K562 (cell line): ENCODE measurements at regions not wholly inside any gene's neighbourhood (a gene's known extent, or its start where the extent isn't known, plus 50 kb on each side); places are given as distances from the start of the nearest gene placed in this dataset.

Experiments
- ATAC-seq: fragments of 200-7000 bp; cut with Tn5 transposase; 3 replicates; pipeline ENCODE4 v1.9.1; 2020; ENCODE audit warnings: moderate library complexity
- BruUV-seq: library from RNA; stranded (reverse); fragments of 400-500 nt; replicated peaks from 2 replicates; lab custom pipeline; 2021; lab: Mats Ljungman, UMichigan
- CTCF ChIA-PET: fragments of 300-600 bp; formaldehyde crosslinking; extraction: SDS; loops from one replicate; lab custom pipeline; 2021; ENCODE audit warnings: low intra/inter-chr PET ratio; lab: Yijun Ruan, JAX
- POLR2A ChIA-PET: fragments of 300-600, 350-650 bp; sonication (Branson Sonifier 250); formaldehyde crosslinking; extraction: SDS; loops from one replicate; lab custom pipeline; 2021; ENCODE audit warnings: antibody characterized with exemption, inconsistent platforms; lab: Yijun Ruan, JAX
- DNase-seq, 4 experiments: peaks; one replicate each; pipeline versions ENCODE4 v3.0.0 to v3.0.0-alpha.2; 2011 to 2018; ENCODE audit warnings: low spot score in 3 of 4, mixed read lengths in 3 of 4; ENCODE audit errors: extremely low read depth in 1 of 4
- FAIRE-seq: peaks from 2 replicates; lab custom pipeline; 2011; peaks lifted over from hg19 to GRCh38; lab: Jason Lieb, UNC
- H2AFZ ChIP-seq: 2 replicates; pipeline ENCODE4 v1.6.0; 2011; ENCODE audit warnings: low read depth, low read length, control low read depth, inconsistent platforms
- H3K27ac ChIP-seq: fragments of 200-600 bp; 3 replicates; pipeline ENCODE4 v1.8.0; 2011; ENCODE audit warnings: low read depth, mild to moderate bottlenecking, control low read depth, inconsistent platforms, low read length, moderate library complexity, mixed read lengths; ENCODE audit errors: extremely low read depth
- H3K27me3 ChIP-seq, 2 experiments: fragments of 300-600 bp in 1 of 2; 2 replicates in 1 of 2; 3 replicates in 1 of 2; pipeline versions ENCODE4 v1.6.0 to v1.8.0; 2011; ENCODE audit warnings: inconsistent platforms in 2 of 2, low read length in 2 of 2, mild to moderate bottlenecking in 1 of 2, mixed read lengths in 1 of 2, moderate library complexity in 1 of 2; ENCODE audit not compliant: control insufficient read depth in 2 of 2, insufficient read depth in 2 of 2
- H3K36me3 ChIP-seq: fragments of 300-600 bp; 3 replicates; pipeline ENCODE4 v1.8.0; 2011; ENCODE audit warnings: mild to moderate bottlenecking, low read length, inconsistent platforms; ENCODE audit not compliant: control insufficient read depth, insufficient read depth
- H3K4me1 ChIP-seq, 2 experiments: fragments of 200-600 bp in 1 of 2; replicated peaks in 1 of 2; 2 replicates in 1 of 2; 3 replicates in 1 of 2; pipeline versions ENCODE4 v1.5.1 to v1.8.0; 2011; ENCODE audit warnings: inconsistent platforms in 2 of 2, low read length in 2 of 2, mild to moderate bottlenecking in 1 of 2, mixed read lengths in 1 of 2, moderate library complexity in 1 of 2; ENCODE audit not compliant: control insufficient read depth in 2 of 2, insufficient read depth in 2 of 2
- H3K4me2 ChIP-seq: 2 replicates; pipeline ENCODE4 v1.6.1; 2011; ENCODE audit warnings: low read length, control low read depth, inconsistent platforms, mixed read lengths; ENCODE audit not compliant: insufficient read depth
- H3K4me3 ChIP-seq: fragments of 200-600 bp; sonication (generic), shearing (Covaris generic); 2 replicates; pipeline ENCODE4 v1.5.1; 2016; ENCODE audit warnings: control low read depth, inconsistent platforms
- H3K79me2 ChIP-seq: fragments of 200-600 bp; 3 replicates; pipeline ENCODE4 v1.8.0; 2011; ENCODE audit warnings: low read length, inconsistent platforms; ENCODE audit not compliant: control insufficient read depth, insufficient read depth
- H3K9ac ChIP-seq, 2 experiments: 2 replicates each; pipeline versions ENCODE4 v1.6.0 to v1.6.1; 2011; ENCODE audit warnings: low read depth in 2 of 2, low read length in 2 of 2, control low read depth in 1 of 2, inconsistent platforms in 1 of 2, mild to moderate bottlenecking in 1 of 2, mixed read lengths in 1 of 2; ENCODE audit not compliant: insufficient read depth in 1 of 2
- H3K9me1 ChIP-seq: one replicate; pipeline ENCODE4 v1.6.0; 2011; ENCODE audit warnings: inconsistent platforms, mild to moderate bottlenecking, low read length, moderate library complexity; ENCODE audit not compliant: control insufficient read depth, insufficient read depth
- H3K9me3 ChIP-seq: replicated peaks from 2 replicates; pipeline ENCODE4 v1.5.1; 2011; ENCODE audit warnings: low read depth, low read length, inconsistent platforms; ENCODE audit not compliant: control insufficient read depth, insufficient read depth
- H4K20me1 ChIP-seq: replicated peaks from 2 replicates; pipeline ENCODE4 v1.6.1; 2011; ENCODE audit warnings: low read length, inconsistent platforms, mixed read lengths; ENCODE audit not compliant: control insufficient read depth, insufficient read depth
- BACH1 ChIP-seq: fragments of 200-800 bp; sonication (Bioruptor generic); IDR thresholded peaks from 2 replicates; pipeline ENCODE4 v1.6.1; 2016; ENCODE audit warnings: missing genetic modification characterization, missing compliant biosample characterization
- CBX3 ChIP-seq, 2 experiments: IDR thresholded peaks; 1 replicate in 1 of 2; 2 replicates in 1 of 2; pipeline ENCODE4 v1.6.1; 2012; ENCODE audit warnings: inconsistent platforms in 2 of 2, low read length in 2 of 2, borderline replicate concordance in 1 of 2, control low read depth in 1 of 2
- CBX5 ChIP-seq: IDR thresholded peaks from 2 replicates; pipeline ENCODE4 v1.6.1; 2014; ENCODE audit warnings: low read depth, borderline replicate concordance
- ELF2 ChIP-seq: fragments of 250-450 bp; sonication (Bioruptor Pico); IDR thresholded peaks from 2 replicates; pipeline ENCODE4 v1.5.0; 2021; ENCODE audit warnings: mild to moderate bottlenecking
- POLR2A ChIP-seq: fragments of 450-650 bp; conservative IDR thresholded peaks from 2 replicates; pipeline ENCODE4 v1.6.1; 2016
- WGBS: fragments of 100-300 bp; shearing (Covaris generic); methylation state at CpG from one replicate; pipeline ENCODE4 v1.1.6; 2016; ENCODE audit warnings: low coverage, mixed read lengths; ENCODE audit not compliant: insufficient coverage; ENCODE audit errors: missing lambda C conversion rate; 5-methylcytosine and 5-hydroxymethylcytosine counted together
- in situ Hi-C: fragments of 300-500 bp; cut with MboI; formaldehyde crosslinking; loops from 4 replicates; pipeline ENCODE4 v1.15.0; 2018; ENCODE audit warnings: inconsistent platforms, mixed read lengths
- intact Hi-C: fragments of 100-400 bp; cut with micrococcal nuclease; formaldehyde crosslinking; loops from 2 replicates; pipeline ENCODE4 v1.14.2; 2022
- TF ChIP-seq, protein P1 (sequence below), 2 experiments: IDR thresholded peaks; 2 replicates each; pipeline ENCODE4 v1.6.1; 2012; ENCODE audit warnings: improper control_type of control experiment in 2 of 2, low read depth in 2 of 2, low read length in 2 of 2, borderline replicate concordance in 1 of 2

DNA sequence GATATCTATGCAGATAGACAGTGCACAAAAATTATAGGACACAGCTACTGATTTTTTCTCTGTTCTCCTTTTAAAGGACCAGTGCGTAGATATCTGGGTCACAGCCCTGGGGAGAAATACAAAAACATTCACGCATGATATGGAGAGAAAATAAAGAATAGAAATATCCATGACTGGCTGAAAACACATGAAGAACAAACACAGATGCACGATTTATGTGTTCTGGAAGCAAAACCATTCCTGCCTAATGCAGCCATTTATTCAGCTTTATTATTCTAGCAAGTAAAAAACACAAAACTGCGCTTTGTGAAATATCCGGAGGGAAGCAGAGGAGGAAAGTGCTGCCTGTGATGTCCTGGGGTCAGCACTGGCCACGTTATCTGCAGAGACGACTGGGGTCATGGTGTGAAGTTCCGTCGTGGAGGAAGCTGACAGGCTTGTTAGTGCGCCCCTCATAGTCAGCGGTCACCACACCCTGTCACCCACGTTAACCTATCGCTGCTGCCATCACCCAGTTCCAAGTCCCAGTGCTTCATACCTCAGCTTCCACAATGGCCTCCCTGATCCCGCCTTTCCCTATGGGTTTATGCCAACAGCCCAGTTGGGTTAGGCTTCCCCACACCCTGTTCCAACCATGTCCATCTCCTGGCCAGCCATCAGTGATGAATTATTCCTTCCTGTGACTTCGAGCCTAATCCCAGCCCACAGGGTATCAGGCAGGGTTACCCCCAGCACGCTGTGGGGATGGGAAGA lies 86.6 kb upstream of the RPS6KA2 start:
- Histone ChIP-seq H3K9me1 (no peaks in the 10 kb centered on the region), H3K4me2 (no peak overlapping the region), H2AFZ (no peak overlapping the region), H3K79me2 (no peaks in the 10 kb centered on the region), H3K27ac (no peak overlapping the region), H3K9ac (no peak overlapping the region), H4K20me1 (no peaks in the 10 kb centered on the region), H3K36me3 (no peaks in the 10 kb centered on the region), H3K9me3 (no peaks in the 10 kb centered on the region), H3K27me3 (peaks cover 24 to 78% of the 10 kb centered on the region in 2 experiments), H3K4me1 (no peaks in the 10 kb centered on the region), H3K4me3 (no peak overlapping the region)
- ChIA-PET CTCF (no interaction called here), POLR2A (interaction anchor here (0.6 to 1.1 kb wide), 2 partner anchors 29 to 31 kb away, joined by 3 to 4 read pairs; no protein-coding TSS in a partner anchor)
- in situ Hi-C loops: no loop called here
- intact Hi-C loops: no loop called here
- TF ChIP-seq POLR2A: no peak
- TF ChIP-seq BACH1: no peak
- TF ChIP-seq CBX3 (IDR thresholded peaks at IDR 0.05; ENCODE audit: borderline replicate concordance in 1 of 2, low read length in 2 of 2): no peak
- TF ChIP-seq CBX5: no peak
- TF ChIP-seq, protein P1, sequence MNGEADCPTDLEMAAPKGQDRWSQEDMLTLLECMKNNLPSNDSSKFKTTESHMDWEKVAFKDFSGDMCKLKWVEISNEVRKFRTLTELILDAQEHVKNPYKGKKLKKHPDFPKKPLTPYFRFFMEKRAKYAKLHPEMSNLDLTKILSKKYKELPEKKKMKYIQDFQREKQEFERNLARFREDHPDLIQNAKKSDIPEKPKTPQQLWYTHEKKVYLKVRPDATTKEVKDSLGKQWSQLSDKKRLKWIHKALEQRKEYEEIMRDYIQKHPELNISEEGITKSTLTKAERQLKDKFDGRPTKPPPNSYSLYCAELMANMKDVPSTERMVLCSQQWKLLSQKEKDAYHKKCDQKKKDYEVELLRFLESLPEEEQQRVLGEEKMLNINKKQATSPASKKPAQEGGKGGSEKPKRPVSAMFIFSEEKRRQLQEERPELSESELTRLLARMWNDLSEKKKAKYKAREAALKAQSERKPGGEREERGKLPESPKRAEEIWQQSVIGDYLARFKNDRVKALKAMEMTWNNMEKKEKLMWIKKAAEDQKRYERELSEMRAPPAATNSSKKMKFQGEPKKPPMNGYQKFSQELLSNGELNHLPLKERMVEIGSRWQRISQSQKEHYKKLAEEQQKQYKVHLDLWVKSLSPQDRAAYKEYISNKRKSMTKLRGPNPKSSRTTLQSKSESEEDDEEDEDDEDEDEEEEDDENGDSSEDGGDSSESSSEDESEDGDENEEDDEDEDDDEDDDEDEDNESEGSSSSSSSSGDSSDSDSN (IDR thresholded peaks at IDR 0.05; ENCODE audit: borderline replicate concordance in 1 of 2, low read depth in 2 of 2, low read length in 2 of 2): no peak
- no peak for TF ChIP-seq ELF2 (CRISPR knock-in tag)
- no TSS peak for BruUV-seq
- no peak for ATAC-seq
- WGBS: 2% methylated on average over 16 of the region's 16 CpGs
- no peak for DNase-seq
- FAIRE-seq: no peak
